HG03565 (cell line): ENCODE measurements at regions not wholly inside any gene's neighbourhood (a gene's known extent, or its start where the extent isn't known, plus 50 kb on each side); places are given as distances from the start of the nearest gene placed in this dataset.
"Not testable (repeated sequence)": the region's sequence is repeated elsewhere in the genome, so short reads cannot be mapped to it uniquely, and the experiment has no call there.

Source experiments
- ATAC-seq: cut with Tn5 transposase; IDR thresholded peaks from one replicate; pipeline ENCODE4 v1.9.1; 2021; ENCODE audit warnings: mild to moderate bottlenecking, moderate library complexity; ENCODE audit not compliant: unreplicated experiment

DNA sequence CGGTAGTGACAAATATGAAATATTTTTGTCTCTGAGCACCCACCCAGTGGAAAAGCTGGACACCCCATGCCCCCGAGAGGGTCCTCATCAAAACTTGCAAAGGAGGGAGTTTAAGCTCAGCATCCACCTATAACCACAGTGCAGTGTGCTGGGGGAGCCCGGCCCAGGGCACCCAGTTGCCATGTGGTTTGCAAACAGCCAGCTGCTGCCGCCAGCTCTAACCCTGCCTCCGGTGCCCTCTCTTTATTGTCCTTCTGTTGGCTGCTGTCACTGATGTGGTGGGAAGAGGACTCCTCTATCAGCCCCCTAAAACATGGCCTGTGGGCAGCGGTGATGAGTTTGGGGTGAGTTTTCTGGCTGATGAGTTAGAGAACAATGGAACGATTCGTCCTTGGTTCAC is 160.9 kb upstream of the MVB12B start:
- no peak for ATAC-seq

DNA sequence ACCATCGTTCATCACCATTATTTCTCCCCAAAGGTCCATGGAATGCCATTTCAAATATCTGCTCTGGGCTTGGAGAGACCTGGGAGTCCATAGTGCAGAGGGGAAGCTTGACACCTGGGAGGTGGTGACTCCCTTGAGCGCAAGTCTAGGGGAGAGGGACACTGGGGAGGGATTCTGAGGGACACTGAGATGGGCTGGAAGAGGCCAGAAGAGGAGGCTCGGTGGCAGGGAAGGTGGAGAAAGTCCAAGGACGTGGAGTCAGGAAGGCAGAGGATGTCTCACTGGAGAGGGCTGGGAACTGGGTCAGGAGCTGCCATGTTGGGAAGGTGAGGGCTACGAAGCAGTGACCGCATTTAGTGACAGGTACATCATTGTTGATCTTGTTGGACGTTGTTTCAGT is 160.3 kb upstream of the MVB12B start:
- ATAC-seq, result no peak

DNA sequence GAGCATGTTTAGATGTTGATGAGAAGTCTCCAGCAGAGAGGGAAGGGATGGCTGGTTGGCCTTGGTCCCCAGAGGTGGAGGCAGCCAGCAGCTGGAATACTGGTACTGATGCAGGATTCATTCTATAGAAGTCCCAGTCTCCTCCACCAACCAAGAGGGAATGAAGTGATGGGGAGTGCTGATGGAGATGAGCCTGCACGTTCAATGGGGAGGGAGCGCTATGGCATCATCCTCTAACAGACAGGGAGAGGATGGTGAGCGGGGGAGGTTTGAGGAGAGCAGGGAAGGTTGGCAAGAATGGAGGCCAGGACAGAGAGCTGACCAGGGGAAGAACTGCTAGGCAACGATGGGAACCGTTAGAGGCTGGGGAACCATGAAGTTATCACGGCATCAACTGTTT is 159.8 kb upstream of the MVB12B start:
- no peak for ATAC-seq

DNA sequence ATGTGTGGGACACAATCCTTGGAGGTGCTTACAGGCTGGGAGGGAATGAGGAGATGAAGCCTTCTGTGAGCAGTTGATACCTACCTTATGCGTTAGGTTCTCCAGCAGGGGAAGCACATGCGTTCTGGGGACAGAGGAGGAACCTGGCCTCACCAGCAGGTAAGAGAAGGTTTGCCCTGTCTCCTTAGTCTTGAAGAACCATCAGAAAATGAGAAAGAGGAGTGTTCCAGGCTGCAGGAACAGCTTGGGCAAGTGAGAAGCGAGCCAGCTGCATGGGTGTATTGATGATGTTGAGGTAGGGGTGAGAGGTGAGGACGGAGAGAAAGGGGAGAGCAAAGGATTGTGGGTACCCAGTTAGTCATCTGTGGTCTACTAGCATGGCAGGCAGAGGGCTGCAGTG is 156.9 kb upstream of the MVB12B start:
- ATAC-seq, result no peak

DNA sequence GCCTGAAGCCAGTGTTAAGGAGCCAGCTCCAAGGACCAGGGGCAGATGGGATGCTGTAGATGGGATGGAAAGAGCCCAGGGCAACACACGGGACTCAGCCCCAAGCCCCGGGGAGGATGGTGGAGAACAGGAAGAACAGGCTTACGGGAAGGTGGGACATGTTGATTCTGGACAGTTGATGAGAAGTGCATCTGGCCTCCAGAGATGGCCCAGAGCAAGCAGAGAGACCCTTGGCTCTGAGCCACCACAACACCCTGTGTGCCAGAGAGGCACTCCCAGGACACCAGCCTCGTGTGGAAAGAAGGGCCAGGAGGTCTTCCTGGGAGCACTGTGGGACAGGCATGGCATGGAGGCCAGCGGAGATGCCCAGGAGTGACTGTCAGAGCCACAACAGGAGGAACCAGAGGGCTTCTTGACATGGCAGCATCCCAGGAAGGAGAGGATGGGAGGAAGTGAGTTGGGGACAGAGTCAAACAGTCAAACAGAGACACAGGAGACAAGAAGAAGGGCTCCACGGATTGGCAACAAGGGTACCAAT is 156.3 kb upstream of the MVB12B start:
- no peak for ATAC-seq

DNA sequence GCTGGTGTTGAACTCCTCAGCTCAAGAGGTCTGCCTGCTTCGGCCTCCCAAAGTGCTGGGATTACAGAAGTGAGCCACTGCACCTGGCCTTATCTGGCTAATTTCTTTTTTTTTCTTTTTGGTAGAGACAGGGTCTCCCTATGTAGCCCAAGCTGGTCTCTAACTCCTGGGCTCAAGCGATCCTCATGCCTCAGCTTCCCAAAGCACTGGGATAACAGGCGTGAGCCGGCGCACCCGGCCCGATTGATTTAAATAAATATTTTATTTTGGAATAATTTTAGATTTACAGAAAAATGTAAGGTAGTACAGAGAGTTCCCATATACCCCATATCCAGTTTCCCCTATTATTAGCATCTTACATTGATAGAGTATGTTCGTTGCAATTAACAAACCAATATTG is 155.0 kb upstream of the MVB12B start:
- ATAC-seq, result no peak

DNA sequence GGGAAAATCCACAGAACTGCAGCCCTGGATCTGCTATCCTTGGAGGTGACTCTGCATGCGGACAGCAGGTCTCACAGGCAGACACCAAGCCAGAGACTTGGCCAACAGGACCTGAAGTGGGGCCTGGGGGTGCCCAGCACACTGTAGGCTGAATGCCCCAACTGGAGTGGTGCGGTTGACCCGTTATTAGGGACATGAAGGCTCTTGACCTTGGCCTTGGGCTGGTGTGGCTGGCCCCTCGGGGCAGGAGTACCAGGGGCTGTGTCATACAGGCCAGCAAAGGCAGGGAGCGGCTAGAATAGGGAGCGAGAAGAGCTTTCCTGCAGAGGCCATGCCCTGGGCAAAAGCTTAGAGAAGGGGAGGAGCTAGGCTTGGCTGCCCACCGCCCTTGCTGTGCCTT is 153.2 kb upstream of the MVB12B start:
- ATAC-seq, result no peak

DNA sequence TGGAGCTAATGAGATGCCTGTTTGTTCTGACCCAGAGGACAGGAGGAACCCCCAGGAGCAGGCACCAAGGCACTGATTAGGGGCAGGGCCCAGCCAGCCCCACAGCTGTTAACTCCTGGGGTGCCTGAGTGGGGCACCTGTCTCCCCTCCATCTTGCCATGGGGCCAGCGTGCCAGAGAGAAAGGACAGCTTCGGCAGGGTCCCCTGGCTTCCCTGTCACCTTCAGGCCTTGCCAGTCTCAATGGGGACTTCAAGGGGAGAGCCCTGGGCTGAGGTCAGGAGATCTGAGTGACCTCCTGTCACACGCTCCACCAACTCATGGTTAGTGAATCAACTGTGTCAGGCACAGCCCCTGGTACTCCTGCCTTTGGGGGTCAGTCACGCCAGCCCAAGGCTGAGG is 152.7 kb upstream of the MVB12B start:
- ATAC-seq, result no peak

DNA sequence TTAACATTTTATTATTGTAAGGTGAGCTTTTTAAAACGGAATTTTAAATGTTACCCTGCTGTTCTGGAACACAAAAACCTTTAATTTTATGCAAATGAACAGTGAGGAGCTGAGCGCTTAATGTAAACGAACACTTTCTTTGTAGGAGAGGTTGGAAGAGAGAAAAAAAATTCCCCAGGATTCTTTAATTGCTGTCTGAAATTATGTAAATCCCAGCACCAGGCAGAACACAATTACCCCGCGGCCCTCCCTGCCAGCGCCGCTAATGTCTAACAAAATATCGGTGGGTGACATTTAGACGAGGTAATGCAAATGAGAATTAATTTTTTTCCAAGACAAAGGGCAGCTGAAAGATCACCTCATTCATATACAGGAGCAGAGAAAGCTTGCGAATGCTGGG is 143.4 kb upstream of the MVB12B start:
- no peak for ATAC-seq

DNA sequence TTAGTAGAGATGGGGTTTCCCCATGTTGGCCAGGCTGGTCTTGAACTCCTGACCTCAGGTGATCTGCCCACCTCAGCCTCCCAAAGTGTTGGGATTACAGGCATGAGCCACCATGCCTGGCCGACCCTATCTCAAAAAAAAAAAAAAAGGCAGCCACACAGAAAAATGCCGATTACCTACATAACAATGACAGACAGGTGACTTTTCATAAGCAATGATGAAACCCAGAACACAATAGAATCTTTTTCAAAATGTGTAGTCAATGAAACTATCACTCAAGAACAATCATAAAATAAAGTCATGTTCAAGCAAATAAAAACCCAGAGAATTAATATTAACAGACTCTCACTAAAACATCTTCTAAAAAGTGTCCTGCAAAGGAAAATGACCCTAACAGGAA is 135.6 kb upstream of the MVB12B start:
- ATAC-seq, result not testable (repeated sequence)

DNA sequence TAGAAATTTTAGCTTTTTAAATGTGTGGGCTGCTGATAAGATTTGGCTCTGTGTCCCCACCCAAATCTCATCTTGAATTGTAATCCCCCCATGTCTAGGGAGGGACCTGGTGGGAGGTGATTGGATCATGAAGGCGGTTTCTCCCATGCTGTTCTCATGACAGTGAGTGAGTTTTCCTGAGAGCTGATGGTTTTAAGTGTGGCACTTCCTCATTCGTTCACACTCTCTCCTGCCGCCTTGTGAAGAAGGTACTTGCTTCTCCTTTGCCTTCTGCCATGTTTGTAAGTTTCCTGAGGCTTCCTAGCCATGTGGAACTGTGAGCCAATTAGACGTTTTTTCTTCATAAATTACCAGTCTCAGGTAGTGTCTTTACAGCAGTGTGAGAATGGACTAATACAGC is 127.8 kb upstream of the MVB12B start:
- ATAC-seq, result no peak

DNA sequence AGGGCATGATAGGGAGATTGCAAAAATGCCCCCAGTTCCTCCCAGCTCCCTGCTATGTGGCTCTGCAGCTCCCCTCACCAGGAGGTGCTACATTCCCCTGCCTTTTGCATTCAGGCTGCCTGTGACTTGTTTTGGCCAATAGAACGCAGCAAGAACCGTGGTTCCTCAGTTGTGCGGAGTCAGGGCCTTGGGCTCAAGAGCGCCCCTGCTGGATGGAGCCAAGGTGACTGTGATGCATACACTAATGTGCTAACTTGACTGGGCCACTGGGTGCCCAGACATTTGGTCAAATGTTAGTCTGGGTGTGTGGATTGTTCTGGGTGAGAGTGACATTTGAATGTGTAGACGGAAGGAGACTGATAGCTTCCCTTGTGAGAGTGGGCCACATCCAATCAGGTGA is 123.3 kb upstream of the MVB12B start:
- ATAC-seq, result no peak

DNA sequence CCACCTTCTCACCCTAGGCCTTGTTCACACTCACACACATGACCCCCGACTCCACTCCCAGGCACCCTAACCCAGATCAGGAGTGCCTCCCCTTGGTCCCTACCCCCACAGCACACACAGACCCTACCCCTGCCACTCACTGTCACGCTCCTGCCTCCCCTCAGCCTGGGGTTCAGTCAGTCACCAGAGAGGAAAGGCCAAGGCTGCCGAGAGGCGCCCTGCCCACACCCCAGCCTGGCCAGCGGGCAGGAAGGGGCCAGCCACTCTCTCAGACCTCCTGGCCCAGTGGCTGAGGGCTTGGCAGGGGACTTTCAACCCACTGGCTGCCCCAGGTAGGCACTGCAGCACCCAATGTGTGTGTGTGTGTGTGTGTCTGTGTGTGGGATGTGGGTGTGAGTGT is 122.4 kb upstream of the MVB12B start:
- no peak for ATAC-seq

DNA sequence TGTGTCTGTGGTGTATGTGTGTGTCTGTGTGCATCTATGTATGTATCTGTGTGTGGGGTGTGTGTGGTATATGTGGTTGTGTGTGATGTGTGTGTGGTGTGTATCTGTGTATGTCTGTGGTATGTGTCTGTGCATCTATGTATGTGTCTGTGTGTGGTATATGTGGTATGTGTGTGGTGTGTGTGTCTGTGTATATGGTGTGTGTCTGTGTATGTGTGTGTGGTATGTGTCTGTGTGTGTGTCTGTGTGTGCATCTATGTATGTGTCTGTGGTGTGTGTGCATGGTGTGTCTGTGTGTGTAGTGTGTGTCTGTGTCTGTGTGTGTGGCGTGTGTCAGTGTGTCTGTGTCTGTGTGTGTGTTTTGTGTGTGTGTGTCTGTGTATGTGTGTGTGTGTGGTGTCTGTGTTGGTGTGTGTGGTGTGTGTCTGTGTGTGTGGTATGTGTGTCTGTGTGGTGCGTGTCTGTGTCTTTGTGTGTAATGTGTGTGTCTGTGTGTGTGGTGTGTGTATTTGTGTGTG is 121.9 kb upstream of the MVB12B start:
- no peak for ATAC-seq

DNA sequence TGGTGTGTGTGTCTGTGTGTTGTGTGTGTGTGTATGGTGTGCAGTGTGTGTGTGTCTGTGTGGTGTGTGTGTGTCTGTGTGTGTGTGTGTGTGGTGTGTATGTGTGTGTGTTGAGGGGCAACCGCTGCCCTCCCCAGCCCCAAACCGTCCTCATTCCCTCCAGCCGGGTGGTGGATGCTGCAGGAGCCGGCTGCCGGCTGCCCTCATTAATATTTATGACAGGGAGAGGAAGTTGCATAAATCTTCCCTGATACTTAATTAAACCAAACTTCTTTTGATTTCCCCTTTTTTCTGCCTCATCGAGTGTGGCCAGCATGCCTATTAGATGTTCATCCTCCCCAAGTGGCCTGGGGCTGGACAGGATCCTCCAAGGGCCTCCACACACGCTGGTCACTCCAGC is 121.4 kb upstream of the MVB12B start:
- ATAC-seq, result no peak

DNA sequence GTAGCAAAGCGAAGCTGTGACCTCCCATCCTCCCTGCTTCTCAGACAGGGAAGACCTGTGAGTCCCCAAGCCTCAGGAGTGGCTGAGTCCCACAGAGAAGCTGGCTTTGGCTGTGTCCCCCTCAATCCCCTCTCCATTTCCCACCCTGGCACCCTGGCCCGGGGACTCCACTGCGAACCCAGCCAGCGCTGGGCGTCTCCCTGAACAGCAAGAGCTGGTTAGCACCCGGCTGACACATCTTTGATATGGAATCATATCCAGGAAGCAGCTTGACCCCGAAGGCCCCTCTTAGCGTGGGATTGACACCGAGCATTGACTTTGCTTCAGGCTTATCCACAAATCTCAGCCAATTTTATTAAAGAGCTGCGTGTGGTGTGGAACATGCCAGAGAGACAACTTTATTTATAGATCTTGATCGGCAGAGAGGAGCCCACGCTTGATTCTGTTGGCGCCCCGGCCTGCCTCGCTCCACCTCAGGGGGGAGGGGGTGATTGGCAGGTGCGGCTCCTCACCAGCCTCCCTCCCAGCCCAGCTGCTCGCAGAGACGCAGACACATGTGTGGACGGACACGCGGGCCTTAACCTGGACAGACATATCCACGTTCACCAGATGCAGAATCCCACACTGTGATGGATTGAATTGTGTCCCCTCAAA is 120.7 kb upstream of the MVB12B start:
- ATAC-seq, result no peak

DNA sequence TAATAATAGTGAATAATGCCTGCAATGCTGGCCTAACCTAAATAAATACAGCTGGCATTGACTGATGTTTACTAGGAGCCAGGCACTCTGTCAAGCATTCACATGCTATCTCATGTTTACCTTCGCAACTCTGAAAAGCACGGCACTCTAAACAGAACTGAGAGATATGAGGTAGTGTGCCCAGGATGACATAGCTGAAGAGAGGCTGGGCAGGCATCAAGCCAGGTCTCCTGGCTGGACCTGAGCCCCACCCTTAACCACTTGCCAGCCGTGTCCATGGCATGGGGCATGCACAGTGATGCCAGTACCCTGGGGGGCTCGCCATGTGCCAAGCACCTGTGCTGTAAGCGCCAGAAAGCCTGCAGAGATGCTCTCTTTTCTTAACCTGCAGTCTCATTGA is 119.4 kb upstream of the MVB12B start:
- no peak for ATAC-seq

DNA sequence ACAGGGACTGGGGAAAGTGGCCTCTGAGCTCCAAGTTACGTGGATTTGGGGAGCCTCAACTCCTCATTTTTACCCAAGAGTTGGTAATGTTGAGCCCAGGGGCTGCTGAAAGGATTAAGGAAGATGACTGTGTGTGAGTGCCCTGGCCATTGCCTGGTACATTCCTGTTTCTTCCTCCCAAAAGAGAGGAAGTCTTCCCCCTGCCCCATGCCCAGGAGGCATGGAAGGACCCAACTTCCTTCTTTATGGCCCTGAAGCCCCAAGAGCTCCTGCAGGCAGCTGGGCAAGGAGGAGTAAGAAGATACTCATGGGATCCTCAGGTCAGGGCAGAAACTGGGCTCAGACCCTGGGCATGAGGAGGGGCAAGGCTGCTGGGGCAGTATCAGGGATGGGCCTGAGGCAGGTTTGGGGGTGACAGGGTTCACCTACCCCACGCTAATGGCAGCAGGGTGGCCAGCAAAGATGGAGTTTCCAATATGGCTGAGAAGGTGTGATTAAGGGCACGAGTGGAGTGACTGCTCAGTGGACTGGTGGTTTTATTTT is 118.3 kb upstream of the MVB12B start:
- no peak for ATAC-seq

DNA sequence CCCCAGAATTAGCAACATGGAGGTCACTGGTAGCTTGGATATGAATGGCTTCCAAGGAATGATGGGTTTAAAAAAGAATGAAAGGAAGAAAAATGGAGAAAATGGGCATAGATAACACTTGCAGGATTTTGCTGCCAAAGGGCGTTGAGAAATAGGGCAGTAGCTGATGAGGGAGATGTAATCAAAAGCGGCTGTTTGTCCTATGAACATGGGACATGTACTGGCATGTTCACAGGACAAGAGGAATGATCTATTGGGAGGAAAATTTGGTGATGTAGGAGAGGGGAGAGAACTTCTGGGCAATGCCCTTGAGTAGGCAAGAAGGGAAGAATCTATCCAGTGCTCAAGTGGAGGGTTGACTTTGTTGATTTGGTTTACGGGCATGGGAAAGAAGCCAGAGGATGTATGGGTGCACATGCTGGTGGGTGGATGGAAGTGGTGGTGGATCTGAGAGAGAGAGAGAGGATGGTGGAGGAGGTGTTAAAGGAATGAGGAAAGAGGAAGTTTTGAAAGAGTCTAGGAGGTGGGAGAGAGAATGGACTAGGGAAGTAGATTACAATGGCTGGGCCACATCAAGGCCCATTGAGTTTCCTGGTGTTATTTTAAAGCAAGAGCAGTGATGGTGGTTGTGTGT is 115.1 kb upstream of the MVB12B start:
- no peak for ATAC-seq

DNA sequence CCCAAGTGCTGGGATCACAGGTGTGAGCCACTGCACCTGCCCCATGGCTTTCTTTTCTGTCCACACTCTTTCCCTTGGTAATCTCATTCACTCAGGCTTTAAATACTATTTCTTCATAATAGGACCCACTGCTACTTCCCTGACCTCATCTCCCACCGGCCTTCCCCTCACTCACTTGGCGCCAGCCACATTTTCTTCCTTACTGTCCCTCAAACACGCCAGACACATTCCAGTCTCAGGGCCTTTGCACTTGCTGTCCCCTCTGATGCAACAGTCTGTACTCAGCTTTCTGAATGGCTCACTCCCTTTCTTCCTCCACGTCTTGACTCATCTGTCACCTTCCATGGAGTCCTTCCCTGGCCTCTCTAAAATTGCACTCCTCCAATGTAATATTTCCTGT is 111.1 kb upstream of the MVB12B start:
- no peak for ATAC-seq

DNA sequence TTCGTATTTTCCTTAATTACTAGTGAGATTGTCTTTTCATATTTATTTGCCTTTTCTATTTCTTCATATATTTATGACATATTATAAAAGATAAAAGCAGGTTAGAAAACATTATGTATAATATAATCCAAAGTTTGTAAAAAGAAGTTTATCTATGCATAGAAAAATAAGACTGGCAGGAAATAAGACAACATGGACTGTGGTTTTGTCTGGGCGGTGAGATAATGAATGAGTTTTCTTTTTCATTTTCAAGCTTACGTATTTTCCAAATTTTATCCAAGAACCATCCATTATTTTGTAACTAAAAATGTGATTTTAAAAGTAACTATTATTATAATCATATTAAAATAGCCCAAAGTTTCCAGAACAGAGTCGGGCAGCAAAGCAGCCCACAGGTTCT is 109.8 kb upstream of the MVB12B start:
- ATAC-seq, result no peak

DNA sequence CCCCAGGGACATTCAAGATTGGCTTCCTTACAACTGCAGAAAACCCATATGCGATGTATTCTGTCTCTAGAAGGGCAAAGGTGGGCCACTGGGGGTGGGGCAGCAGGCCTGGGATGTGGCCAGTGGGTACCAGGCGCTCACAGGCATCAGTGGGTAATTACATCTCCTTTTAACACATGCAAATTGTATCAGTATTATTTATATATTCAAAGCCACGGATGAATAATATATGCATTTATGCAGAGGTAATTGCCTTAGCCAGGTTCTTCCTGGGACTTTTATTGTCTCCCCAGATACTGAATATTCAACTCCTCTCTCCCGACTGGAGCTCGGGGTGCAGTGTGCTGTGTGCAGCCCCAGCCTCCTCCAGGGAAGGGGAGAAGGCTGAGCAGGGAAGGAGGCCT is 109.4 kb upstream of the MVB12B start:
- ATAC-seq, result no peak
